ENCODE measurements at regions not wholly inside any gene's neighbourhood (a gene's known extent, or its start where the extent isn't known, plus 50 kb on each side); places are given as distances from the start of the nearest gene placed in this dataset.

DNA sequence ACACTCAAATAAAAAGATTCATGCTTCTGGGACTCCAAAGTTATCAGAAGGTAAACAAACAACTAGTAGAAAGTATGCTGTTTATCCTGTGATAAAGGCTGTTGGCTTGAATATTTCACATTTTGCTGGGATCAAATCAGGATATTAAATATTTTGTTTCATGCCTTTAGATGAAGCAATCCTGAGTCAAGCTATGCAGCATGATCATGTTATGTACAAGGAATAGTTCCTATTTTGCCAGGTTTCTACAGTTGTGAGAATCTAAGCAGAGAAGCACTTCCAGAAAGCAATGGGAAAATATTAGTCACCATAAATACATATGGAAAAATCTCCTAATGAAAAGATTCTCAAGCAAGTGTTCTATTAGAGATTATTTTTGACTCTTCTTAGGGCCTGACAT is 262.8 kb upstream of the PCDH15 start:
- no peaks in the 10 kb centered on the region for H3K27me3 ChIP-seq
- intact Hi-C loops (cut with DNase I; ENCODE audit: low total_unique reads) = no loop called here
- no peaks in the 10 kb centered on the region for H3K4me1 ChIP-seq
- TF ChIP-seq, protein P1, sequence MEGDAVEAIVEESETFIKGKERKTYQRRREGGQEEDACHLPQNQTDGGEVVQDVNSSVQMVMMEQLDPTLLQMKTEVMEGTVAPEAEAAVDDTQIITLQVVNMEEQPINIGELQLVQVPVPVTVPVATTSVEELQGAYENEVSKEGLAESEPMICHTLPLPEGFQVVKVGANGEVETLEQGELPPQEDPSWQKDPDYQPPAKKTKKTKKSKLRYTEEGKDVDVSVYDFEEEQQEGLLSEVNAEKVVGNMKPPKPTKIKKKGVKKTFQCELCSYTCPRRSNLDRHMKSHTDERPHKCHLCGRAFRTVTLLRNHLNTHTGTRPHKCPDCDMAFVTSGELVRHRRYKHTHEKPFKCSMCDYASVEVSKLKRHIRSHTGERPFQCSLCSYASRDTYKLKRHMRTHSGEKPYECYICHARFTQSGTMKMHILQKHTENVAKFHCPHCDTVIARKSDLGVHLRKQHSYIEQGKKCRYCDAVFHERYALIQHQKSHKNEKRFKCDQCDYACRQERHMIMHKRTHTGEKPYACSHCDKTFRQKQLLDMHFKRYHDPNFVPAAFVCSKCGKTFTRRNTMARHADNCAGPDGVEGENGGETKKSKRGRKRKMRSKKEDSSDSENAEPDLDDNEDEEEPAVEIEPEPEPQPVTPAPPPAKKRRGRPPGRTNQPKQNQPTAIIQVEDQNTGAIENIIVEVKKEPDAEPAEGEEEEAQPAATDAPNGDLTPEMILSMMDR (IDR thresholded peaks at IDR 0.05) = no peak
- no peak for TF ChIP-seq POLR2A (IDR thresholded peaks at IDR 0.05)
- no peak overlapping the region for H3K4me3 ChIP-seq
- no peak for DNase-seq
- H3K9me3 ChIP-seq = no peaks in the 10 kb centered on the region
- H3K36me3 ChIP-seq = no peaks in the 10 kb centered on the region
- H3K27ac ChIP-seq = no peak overlapping the region

DNA sequence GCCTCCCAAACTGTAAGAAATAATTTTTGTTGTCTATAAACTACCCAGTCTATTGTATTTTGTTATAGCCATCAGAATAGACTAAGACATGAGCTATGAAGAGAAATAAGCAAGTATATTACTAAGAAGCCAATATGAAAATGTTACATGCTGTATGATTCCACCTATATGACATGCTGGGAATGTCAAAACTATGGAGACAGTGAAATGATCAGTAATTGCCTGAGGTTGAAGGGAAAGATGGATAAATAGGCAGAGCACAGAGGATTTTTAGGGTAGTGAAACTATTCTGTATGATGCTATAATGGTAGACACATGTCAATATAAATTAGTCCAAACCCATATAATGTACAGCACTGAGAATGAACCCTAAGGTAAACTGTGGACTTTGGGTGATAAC is 261.3 kb upstream of the PCDH15 start:
- no peak for DNase-seq
- TF ChIP-seq, protein P1 (IDR thresholded peaks at IDR 0.05) = no peak
- no peak for TF ChIP-seq POLR2A (IDR thresholded peaks at IDR 0.05)
- Histone ChIP-seq H3K27me3 (no peaks in the 10 kb centered on the region), H3K27ac (no peak overlapping the region), H3K4me1 (no peaks in the 10 kb centered on the region), H3K9me3 (no peaks in the 10 kb centered on the region), H3K4me3 (no peak overlapping the region), H3K36me3 (no peaks in the 10 kb centered on the region)
- intact Hi-C loops (cut with DNase I; ENCODE audit: low total_unique reads) = no loop called here

DNA sequence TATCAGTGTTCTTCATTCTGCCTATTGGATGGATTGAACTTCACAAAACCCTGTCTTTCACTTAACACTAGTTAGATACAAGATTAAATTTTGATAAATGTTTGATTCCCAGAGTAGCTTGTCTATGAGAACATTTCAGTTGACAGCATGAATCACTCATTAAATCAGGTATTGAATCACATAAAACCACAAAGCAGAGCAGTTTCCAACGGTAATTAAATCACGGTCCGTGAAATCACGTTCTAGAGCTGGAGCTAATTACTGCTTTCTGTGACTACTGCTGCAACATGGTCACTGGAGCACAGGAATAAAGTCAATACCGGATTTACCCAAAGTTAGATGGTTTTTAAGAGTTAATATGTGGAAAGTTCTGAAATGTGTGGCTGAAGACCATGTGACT is 257.8 kb upstream of the PCDH15 start:
- H3K9me3 ChIP-seq = no peaks in the 10 kb centered on the region
- H3K4me1 ChIP-seq = no peaks in the 10 kb centered on the region
- H3K36me3 ChIP-seq = no peaks in the 10 kb centered on the region
- no peak overlapping the region for H3K27ac ChIP-seq
- no peaks in the 10 kb centered on the region for H3K27me3 ChIP-seq
- TF ChIP-seq POLR2A (IDR thresholded peaks at IDR 0.05) = no peak
- TF ChIP-seq, protein P1 (IDR thresholded peaks at IDR 0.05) = no peak
- H3K4me3 ChIP-seq = no peak overlapping the region
- no peak for DNase-seq
- intact Hi-C loops (cut with DNase I; ENCODE audit: low total_unique reads) = no loop called here

GRCh38 chr10:55051515-55051914 is 250.5 kb upstream of the PCDH15 start:
- no peaks in the 10 kb centered on the region for H3K27me3 ChIP-seq

DNA sequence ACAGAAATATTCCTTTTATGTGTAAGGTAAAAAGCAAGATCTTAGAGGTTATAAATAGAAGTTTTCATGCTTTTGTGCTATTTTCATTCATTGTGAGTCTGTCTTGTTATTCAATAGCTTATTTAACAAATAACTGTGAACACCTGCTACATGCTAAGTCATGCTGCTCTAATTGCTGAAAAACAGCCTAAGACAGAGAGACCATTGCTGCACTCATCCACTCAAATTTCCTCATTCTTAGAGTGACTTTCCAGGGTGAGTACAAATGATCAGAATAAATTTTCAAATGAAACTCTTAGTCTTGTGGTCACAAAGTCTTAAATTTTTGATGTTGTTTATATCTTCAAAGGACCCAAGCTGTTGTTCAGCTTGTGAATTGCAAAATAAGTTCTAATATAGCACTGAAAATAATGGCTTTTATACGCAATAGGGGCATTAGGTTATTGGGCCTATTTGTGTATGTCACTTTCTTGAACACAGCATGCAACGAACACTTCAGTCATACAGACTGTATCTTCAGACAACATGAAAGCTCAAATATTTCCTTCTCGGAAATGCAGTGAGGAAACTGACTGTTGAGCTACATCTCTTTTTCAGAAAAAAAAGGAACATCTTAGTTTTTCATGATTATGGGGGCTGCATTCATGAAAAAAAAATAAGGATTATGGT is 247.9 kb upstream of the PCDH15 start:
- intact Hi-C loops (cut with DNase I; ENCODE audit: low total_unique reads) = no loop called here
- H3K4me1 ChIP-seq = no peaks in the 10 kb centered on the region
- DNase-seq = no peak
- H3K9me3 ChIP-seq = no peaks in the 10 kb centered on the region
- no peak overlapping the region for H3K4me3 ChIP-seq
- no peaks in the 10 kb centered on the region for H3K27me3 ChIP-seq
- TF ChIP-seq POLR2A (IDR thresholded peaks at IDR 0.05) = no peak
- TF ChIP-seq, protein P1 (IDR thresholded peaks at IDR 0.05) = no peak
- H3K27ac ChIP-seq = no peak overlapping the region
- H3K36me3 ChIP-seq = no peaks in the 10 kb centered on the region

More at GRCh38 chr10:55051515-55051914, 250.5 kb upstream of the PCDH15 start:
- H3K4me3 ChIP-seq = no peak overlapping the region
- no peak overlapping the region for H3K27ac ChIP-seq
- H3K9me3 ChIP-seq = no peaks in the 10 kb centered on the region
- TF ChIP-seq, protein P1 (IDR thresholded peaks at IDR 0.05) = no peak
- TF ChIP-seq POLR2A (IDR thresholded peaks at IDR 0.05) = no peak
- intact Hi-C loops (cut with DNase I; ENCODE audit: low total_unique reads) = no loop called here
- no peaks in the 10 kb centered on the region for H3K36me3 ChIP-seq
- no peaks in the 10 kb centered on the region for H3K4me1 ChIP-seq
- DNase-seq = no peak

Data from uterus (tissue), 3 donors.